ENCODE measurements at regions not wholly inside any gene's neighbourhood (a gene's known extent, or its start where the extent isn't known, plus 50 kb on each side); places are given as distances from the start of the nearest gene placed in this dataset.

GRCh38 chr9:108239696-108240321 lies 616.0 kb downstream of the ACTL7B start:
- H3K27me3 ChIP-seq (ENCODE audit: control insufficient read depth, insufficient read depth, low read length) = no peaks in the 10 kb centered on the region
- no peak overlapping the region for H3K27ac ChIP-seq (ENCODE audit: low read depth, low read length)
- H3K9ac ChIP-seq (ENCODE audit: low read length) = no peak overlapping the region
- no peaks in the 10 kb centered on the region for H3K9me3 ChIP-seq (ENCODE audit: control insufficient read depth, insufficient read depth, low read depth, low read length)
- no peak overlapping the region for H3K4me3 ChIP-seq (ENCODE audit: low read depth, low read length)
- H3K4me1 ChIP-seq (ENCODE audit: control insufficient read depth, insufficient read depth, low read length) = no peaks in the 10 kb centered on the region
- H3K36me3 ChIP-seq (ENCODE audit: control insufficient read depth, insufficient read depth, low read length) = no peaks in the 10 kb centered on the region

GRCh38 chr9:108235609-108236008 lies 620.2 kb downstream of the ACTL7B start:
- Histone ChIP-seq H3K9ac (ENCODE audit: low read length) (no peak overlapping the region), H3K27me3 (ENCODE audit: control insufficient read depth, insufficient read depth, low read length) (no peaks in the 10 kb centered on the region), H3K4me1 (ENCODE audit: control insufficient read depth, insufficient read depth, low read length) (no peaks in the 10 kb centered on the region), H3K9me3 (ENCODE audit: control insufficient read depth, insufficient read depth, low read depth, low read length) (no peaks in the 10 kb centered on the region), H3K4me3 (ENCODE audit: low read depth, low read length) (no peak overlapping the region), H3K27ac (ENCODE audit: low read depth, low read length) (no peak overlapping the region), H3K36me3 (ENCODE audit: control insufficient read depth, insufficient read depth, low read length) (no peaks in the 10 kb centered on the region)

GRCh38 chr9:108234811-108235210 lies 621.0 kb downstream of the ACTL7B start:
- H3K27me3 ChIP-seq (ENCODE audit: control insufficient read depth, insufficient read depth, low read length) = no peaks in the 10 kb centered on the region
- no peaks in the 10 kb centered on the region for H3K9me3 ChIP-seq (ENCODE audit: control insufficient read depth, insufficient read depth, low read depth, low read length)
- no peak overlapping the region for H3K4me3 ChIP-seq (ENCODE audit: low read depth, low read length)
- H3K27ac ChIP-seq (ENCODE audit: low read depth, low read length) = no peak overlapping the region
- no peaks in the 10 kb centered on the region for H3K4me1 ChIP-seq (ENCODE audit: control insufficient read depth, insufficient read depth, low read length)
- H3K9ac ChIP-seq (ENCODE audit: low read length) = no peak overlapping the region
- no peaks in the 10 kb centered on the region for H3K36me3 ChIP-seq (ENCODE audit: control insufficient read depth, insufficient read depth, low read length)

- no peak overlapping the region for H3K4me3 ChIP-seq (ENCODE audit: low read depth, low read length)
- H3K4me1 ChIP-seq (ENCODE audit: control insufficient read depth, insufficient read depth, low read length) = peaks cover 13% of the 10 kb centered on the region; the same call in 1 of the 2 replicates
- no peak overlapping the region for H3K27ac ChIP-seq (ENCODE audit: low read depth, low read length)
- no peaks in the 10 kb centered on the region for H3K27me3 ChIP-seq (ENCODE audit: control insufficient read depth, insufficient read depth, low read length)
- H3K9ac ChIP-seq (ENCODE audit: low read length) = no peak overlapping the region
- H3K9me3 ChIP-seq (ENCODE audit: control insufficient read depth, insufficient read depth, low read depth, low read length) = no peaks in the 10 kb centered on the region
- no peaks in the 10 kb centered on the region for H3K36me3 ChIP-seq (ENCODE audit: control insufficient read depth, insufficient read depth, low read length)
Measured at GRCh38 chr9:108225149-108225800, 630.5 kb downstream of the ACTL7B start.

- Histone ChIP-seq H3K27ac (ENCODE audit: low read depth, low read length) (no peak overlapping the region), H3K9ac (ENCODE audit: low read length) (no peak overlapping the region), H3K27me3 (ENCODE audit: control insufficient read depth, insufficient read depth, low read length) (no peaks in the 10 kb centered on the region), H3K4me3 (ENCODE audit: low read depth, low read length) (no peak overlapping the region), H3K4me1 (ENCODE audit: control insufficient read depth, insufficient read depth, low read length) (peaks cover 13% of the 10 kb centered on the region; the same call in 1 of the 2 replicates), H3K36me3 (ENCODE audit: control insufficient read depth, insufficient read depth, low read length) (no peaks in the 10 kb centered on the region), H3K9me3 (ENCODE audit: control insufficient read depth, insufficient read depth, low read depth, low read length) (no peaks in the 10 kb centered on the region)
Measured at GRCh38 chr9:108224716-108225115, 631.1 kb downstream of the ACTL7B start.

GRCh38 chr9:108219664-108220063 lies 636.1 kb downstream of the ACTL7B start:
- H3K36me3 ChIP-seq (ENCODE audit: control insufficient read depth, insufficient read depth, low read length) = no peaks in the 10 kb centered on the region
- no peaks in the 10 kb centered on the region for H3K9me3 ChIP-seq (ENCODE audit: control insufficient read depth, insufficient read depth, low read depth, low read length)
- H3K9ac ChIP-seq (ENCODE audit: low read length) = no peak overlapping the region
- H3K4me3 ChIP-seq (ENCODE audit: low read depth, low read length) = no peak overlapping the region
- no peaks in the 10 kb centered on the region for H3K27me3 ChIP-seq (ENCODE audit: control insufficient read depth, insufficient read depth, low read length)
- no peaks in the 10 kb centered on the region for H3K4me1 ChIP-seq (ENCODE audit: control insufficient read depth, insufficient read depth, low read length)
- H3K27ac ChIP-seq (ENCODE audit: low read depth, low read length) = no peak overlapping the region

GRCh38 chr9:108217431-108218349 lies 638.1 kb downstream of the ACTL7B start:
- Histone ChIP-seq H3K27ac (ENCODE audit: low read depth, low read length) (no peak overlapping the region), H3K4me3 (ENCODE audit: low read depth, low read length) (no peak overlapping the region), H3K27me3 (ENCODE audit: control insufficient read depth, insufficient read depth, low read length) (no peaks in the 10 kb centered on the region), H3K9me3 (ENCODE audit: control insufficient read depth, insufficient read depth, low read depth, low read length) (no peaks in the 10 kb centered on the region), H3K9ac (ENCODE audit: low read length) (no peak overlapping the region), H3K4me1 (ENCODE audit: control insufficient read depth, insufficient read depth, low read length) (no peaks in the 10 kb centered on the region), H3K36me3 (ENCODE audit: control insufficient read depth, insufficient read depth, low read length) (no peaks in the 10 kb centered on the region)

GRCh38 chr9:108213511-108213910 lies 642.3 kb downstream of the ACTL7B start:
- H3K27ac ChIP-seq (ENCODE audit: low read depth, low read length) = no peak overlapping the region
- H3K4me3 ChIP-seq (ENCODE audit: low read depth, low read length) = no peak overlapping the region
- no peaks in the 10 kb centered on the region for H3K27me3 ChIP-seq (ENCODE audit: control insufficient read depth, insufficient read depth, low read length)
- H3K9me3 ChIP-seq (ENCODE audit: control insufficient read depth, insufficient read depth, low read depth, low read length) = no peaks in the 10 kb centered on the region
- no peak overlapping the region for H3K9ac ChIP-seq (ENCODE audit: low read length)
- no peaks in the 10 kb centered on the region for H3K4me1 ChIP-seq (ENCODE audit: control insufficient read depth, insufficient read depth, low read length)
- H3K36me3 ChIP-seq (ENCODE audit: control insufficient read depth, insufficient read depth, low read length) = no peaks in the 10 kb centered on the region

GRCh38 chr9:108212184-108212583 lies 643.6 kb downstream of the ACTL7B start:
- no peaks in the 10 kb centered on the region for H3K9me3 ChIP-seq (ENCODE audit: control insufficient read depth, insufficient read depth, low read depth, low read length)
- H3K4me1 ChIP-seq (ENCODE audit: control insufficient read depth, insufficient read depth, low read length) = no peaks in the 10 kb centered on the region
- H3K9ac ChIP-seq (ENCODE audit: low read length) = no peak overlapping the region
- no peaks in the 10 kb centered on the region for H3K27me3 ChIP-seq (ENCODE audit: control insufficient read depth, insufficient read depth, low read length)
- H3K27ac ChIP-seq (ENCODE audit: low read depth, low read length) = no peak overlapping the region
- H3K4me3 ChIP-seq (ENCODE audit: low read depth, low read length) = no peak overlapping the region
- H3K36me3 ChIP-seq (ENCODE audit: control insufficient read depth, insufficient read depth, low read length) = no peaks in the 10 kb centered on the region

GRCh38 chr9:108211411-108211955 lies 644.3 kb downstream of the ACTL7B start:
- Histone ChIP-seq H3K4me3 (ENCODE audit: low read depth, low read length) (no peak overlapping the region), H3K36me3 (ENCODE audit: control insufficient read depth, insufficient read depth, low read length) (no peaks in the 10 kb centered on the region), H3K9ac (ENCODE audit: low read length) (no peak overlapping the region), H3K27ac (ENCODE audit: low read depth, low read length) (no peak overlapping the region), H3K4me1 (ENCODE audit: control insufficient read depth, insufficient read depth, low read length) (no peaks in the 10 kb centered on the region), H3K27me3 (ENCODE audit: control insufficient read depth, insufficient read depth, low read length) (no peaks in the 10 kb centered on the region), H3K9me3 (ENCODE audit: control insufficient read depth, insufficient read depth, low read depth, low read length) (no peaks in the 10 kb centered on the region)

Measured in HUES6 (cell line).